Cardiac fibroblast (primary cell): ENCODE measurements at regions not wholly inside any gene's neighbourhood (a gene's known extent, or its start where the extent isn't known, plus 50 kb on each side); places are given as distances from the start of the nearest gene placed in this dataset.

Source experiments
- DNase-seq, 2 donors: peaks; one replicate each; pipeline versions ENCODE4 v3.0.0 to v3.0.0-alpha.2; 2010; ENCODE audit warnings: low read depth in 2 of 2
- H3K4me3 ChIP-seq, 2 donors: replicated peaks in 1 of 2; 1 replicate in 1 of 2; 2 replicates in 1 of 2; pipeline ENCODE4 v1.5.1; 2011; ENCODE audit warnings: low read depth in 2 of 2, low read length in 2 of 2, mild to moderate bottlenecking in 2 of 2, moderate library complexity in 1 of 2
- TF ChIP-seq, protein P1 (sequence below): IDR thresholded peaks from one replicate; pipeline ENCODE4 v1.5.1; 2011; ENCODE audit warnings: low read depth, mild to moderate bottlenecking, low read length, inconsistent platforms

DNA sequence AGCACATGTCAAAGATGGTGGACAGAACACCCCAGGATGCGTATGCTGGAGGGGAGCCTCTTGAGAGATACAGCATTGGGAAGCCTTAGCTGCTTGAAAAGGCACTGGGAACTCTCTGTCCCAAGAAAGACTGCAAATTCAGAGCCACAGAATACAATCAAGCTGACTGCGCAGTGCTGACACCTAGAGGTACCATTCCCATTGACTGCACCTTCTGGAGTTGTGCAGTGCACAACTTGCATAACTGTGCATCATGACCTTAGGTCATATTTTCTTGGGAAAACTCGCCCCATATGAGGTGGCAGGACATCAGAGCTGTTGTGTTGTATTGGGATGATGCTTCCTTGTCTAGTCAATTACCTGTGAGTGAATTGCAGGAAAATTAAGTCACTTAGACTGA lies 646.5 kb upstream of the NOX3 start:
- DNase-seq, result peak in 1 of 2 donors; percentile 1
- no peak overlapping the region for H3K4me3 ChIP-seq
- TF ChIP-seq, protein P1, sequence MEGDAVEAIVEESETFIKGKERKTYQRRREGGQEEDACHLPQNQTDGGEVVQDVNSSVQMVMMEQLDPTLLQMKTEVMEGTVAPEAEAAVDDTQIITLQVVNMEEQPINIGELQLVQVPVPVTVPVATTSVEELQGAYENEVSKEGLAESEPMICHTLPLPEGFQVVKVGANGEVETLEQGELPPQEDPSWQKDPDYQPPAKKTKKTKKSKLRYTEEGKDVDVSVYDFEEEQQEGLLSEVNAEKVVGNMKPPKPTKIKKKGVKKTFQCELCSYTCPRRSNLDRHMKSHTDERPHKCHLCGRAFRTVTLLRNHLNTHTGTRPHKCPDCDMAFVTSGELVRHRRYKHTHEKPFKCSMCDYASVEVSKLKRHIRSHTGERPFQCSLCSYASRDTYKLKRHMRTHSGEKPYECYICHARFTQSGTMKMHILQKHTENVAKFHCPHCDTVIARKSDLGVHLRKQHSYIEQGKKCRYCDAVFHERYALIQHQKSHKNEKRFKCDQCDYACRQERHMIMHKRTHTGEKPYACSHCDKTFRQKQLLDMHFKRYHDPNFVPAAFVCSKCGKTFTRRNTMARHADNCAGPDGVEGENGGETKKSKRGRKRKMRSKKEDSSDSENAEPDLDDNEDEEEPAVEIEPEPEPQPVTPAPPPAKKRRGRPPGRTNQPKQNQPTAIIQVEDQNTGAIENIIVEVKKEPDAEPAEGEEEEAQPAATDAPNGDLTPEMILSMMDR, result no peak

- no peak overlapping the region for H3K4me3 ChIP-seq
- DNase-seq, result no peak
- TF ChIP-seq, protein P1, result no peak
These were observed 643.2 kb upstream of the NOX3 start for GRCh38 chr6:156098839-156099238.

- no peak for DNase-seq
- TF ChIP-seq, protein P1, result no peak
- no peak overlapping the region for H3K4me3 ChIP-seq
These were observed 631.8 kb upstream of the NOX3 start for GRCh38 chr6:156087487-156087886.

DNA sequence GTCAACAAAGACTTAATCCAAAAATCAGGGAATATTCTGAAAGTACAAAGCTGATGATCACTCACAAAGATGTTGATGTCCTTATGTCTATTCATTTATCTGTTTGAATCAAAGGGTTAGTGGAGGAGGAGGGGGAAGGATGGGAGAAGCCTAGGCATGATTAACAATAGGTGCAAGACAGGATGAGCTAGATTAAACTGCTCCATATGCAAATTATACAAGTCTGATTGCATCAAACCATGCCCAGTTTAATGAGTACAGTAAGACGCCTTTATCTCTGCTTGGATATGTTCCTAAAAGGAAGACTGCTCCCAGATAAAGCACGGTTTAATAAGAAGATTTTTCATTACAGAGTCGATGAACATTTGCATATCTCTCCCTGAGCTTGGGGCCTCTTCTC lies 626.4 kb upstream of the NOX3 start:
- H3K4me3 ChIP-seq, result no peak overlapping the region
- TF ChIP-seq, protein P1, result no peak
- no peak for DNase-seq

- no peak for DNase-seq
These were observed 624.7 kb upstream of the NOX3 start for GRCh38 chr6:156080371-156080770.

DNA sequence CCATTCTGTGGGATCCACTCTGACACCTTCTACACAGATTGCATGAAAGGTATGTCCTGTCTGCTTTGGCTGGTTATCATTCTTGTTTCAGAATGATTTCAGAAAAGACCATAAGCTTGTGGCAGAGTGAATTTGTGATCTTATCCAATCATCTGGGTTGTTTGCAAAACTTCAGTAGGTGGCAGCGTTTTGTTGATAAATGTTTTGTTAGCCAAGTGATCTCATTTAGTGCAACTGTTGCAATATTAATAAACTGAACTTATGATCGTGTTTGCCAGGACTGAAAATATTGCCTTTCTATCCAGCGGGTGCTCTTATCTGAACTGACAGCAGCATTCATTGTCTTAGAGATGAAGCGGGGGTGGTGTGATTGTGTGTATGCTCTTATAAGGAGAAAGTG lies 613.2 kb upstream of the NOX3 start:
- no peak for DNase-seq
- H3K4me3 ChIP-seq, result no peak overlapping the region
- TF ChIP-seq, protein P1, result no peak

More at GRCh38 chr6:156080371-156080770, 624.7 kb upstream of the NOX3 start:
- TF ChIP-seq, protein P1, result no peak
- H3K4me3 ChIP-seq, result no peak overlapping the region

- no peak overlapping the region for H3K4me3 ChIP-seq
- TF ChIP-seq, protein P1, result no peak
- DNase-seq, result no peak
These were observed 610.2 kb upstream of the NOX3 start for GRCh38 chr6:156065849-156066248.
